ENCODE measurements at regions not wholly inside any gene's neighbourhood (a gene's known extent, or its start where the extent isn't known, plus 50 kb on each side); places are given as distances from the start of the nearest gene placed in this dataset.

GRCh38 chr1:227370533-227371254, 52.4 kb upstream of the CDC42BPA start:
- ATAC-seq, result no peak
- no peak for TF ChIP-seq CTCF (IDR thresholded peaks at IDR 0.05)
- H3K4me3 ChIP-seq, result no peak overlapping the region
- DNase-seq, result no peak
- no peaks in the 10 kb centered on the region for H3K27me3 ChIP-seq (ENCODE audit: insufficient read depth in 3 of 3, low read length in 2 of 3)
- H3K9me3 ChIP-seq, result no peaks in the 10 kb centered on the region
- WGBS, 3 donors, result 79 to 86% (median 85%) methylated on average over 10 of the region's 10 CpGs
- intact Hi-C loops (cut with DNase I), result no loop called here
- H3K27ac ChIP-seq, result no peak overlapping the region
- no peaks in the 10 kb centered on the region for H3K4me1 ChIP-seq
- H3K36me3 ChIP-seq (ENCODE audit: insufficient read depth in 1 of 2, low read depth in 1 of 2), result no peaks in the 10 kb centered on the region

- H3K4me3 ChIP-seq, result no peak overlapping the region
- no peaks in the 10 kb centered on the region for H3K4me1 ChIP-seq
- no peaks in the 10 kb centered on the region for H3K36me3 ChIP-seq (ENCODE audit: insufficient read depth in 1 of 2, low read depth in 1 of 2)
- no peaks in the 10 kb centered on the region for H3K9me3 ChIP-seq
- H3K27me3 ChIP-seq (ENCODE audit: insufficient read depth in 3 of 3, low read length in 2 of 3), result no peaks in the 10 kb centered on the region
- H3K27ac ChIP-seq, result no peak overlapping the region
- no peak for DNase-seq
- WGBS, 3 donors, result 63 to 66% (median 64%) methylated on average over 6 of the region's 6 CpGs
- intact Hi-C loops (cut with DNase I), result no loop called here
- no peak for TF ChIP-seq CTCF (IDR thresholded peaks at IDR 0.05)
- no peak for ATAC-seq
Observed at GRCh38 chr1:227369102-227369760, 50.9 kb upstream of the CDC42BPA start.

Data from psoas muscle (tissue), 7 donors.